GM06990 (cell line): ENCODE measurements at regions not wholly inside any gene's neighbourhood (a gene's known extent, or its start where the extent isn't known, plus 50 kb on each side); places are given as distances from the start of the nearest gene placed in this dataset.
A peak's percentile ranks its signal among the peaks of the same experiment; 100 is the strongest.

Source experiments
- DNase-seq: peaks from one replicate; pipeline ENCODE4 v3.0.0-alpha.2; 2011; ENCODE audit not compliant: insufficient read length; ENCODE audit errors: extremely low read depth
- H3K27me3 ChIP-seq: replicated peaks from 2 replicates; pipeline ENCODE4 v1.6.0; 2011; ENCODE audit warnings: low read length; ENCODE audit not compliant: control insufficient read depth, insufficient read depth
- H3K36me3 ChIP-seq: 2 replicates; pipeline ENCODE4 v1.5.1; 2011; ENCODE audit warnings: low read length; ENCODE audit not compliant: control insufficient read depth, insufficient read depth
- H3K4me3 ChIP-seq: replicated peaks from 2 replicates; pipeline ENCODE4 v1.5.1; 2011; ENCODE audit warnings: low read depth, mild to moderate bottlenecking, control low read depth, low read length
- TF ChIP-seq, protein P1 (sequence below): IDR thresholded peaks from 2 replicates; pipeline ENCODE4 v1.5.1; 2011; ENCODE audit warnings: low read length, control low read depth, mild to moderate bottlenecking, inconsistent platforms; ENCODE audit not compliant: insufficient read depth, poor library complexity, severe bottlenecking

GRCh38 chr16:73569266-73569980 is 521.5 kb upstream of the ZFHX3 start:
- H3K27me3 ChIP-seq: no peaks in the 10 kb centered on the region; the same call in 1 of the 2 replicates
- TF ChIP-seq, protein P1, sequence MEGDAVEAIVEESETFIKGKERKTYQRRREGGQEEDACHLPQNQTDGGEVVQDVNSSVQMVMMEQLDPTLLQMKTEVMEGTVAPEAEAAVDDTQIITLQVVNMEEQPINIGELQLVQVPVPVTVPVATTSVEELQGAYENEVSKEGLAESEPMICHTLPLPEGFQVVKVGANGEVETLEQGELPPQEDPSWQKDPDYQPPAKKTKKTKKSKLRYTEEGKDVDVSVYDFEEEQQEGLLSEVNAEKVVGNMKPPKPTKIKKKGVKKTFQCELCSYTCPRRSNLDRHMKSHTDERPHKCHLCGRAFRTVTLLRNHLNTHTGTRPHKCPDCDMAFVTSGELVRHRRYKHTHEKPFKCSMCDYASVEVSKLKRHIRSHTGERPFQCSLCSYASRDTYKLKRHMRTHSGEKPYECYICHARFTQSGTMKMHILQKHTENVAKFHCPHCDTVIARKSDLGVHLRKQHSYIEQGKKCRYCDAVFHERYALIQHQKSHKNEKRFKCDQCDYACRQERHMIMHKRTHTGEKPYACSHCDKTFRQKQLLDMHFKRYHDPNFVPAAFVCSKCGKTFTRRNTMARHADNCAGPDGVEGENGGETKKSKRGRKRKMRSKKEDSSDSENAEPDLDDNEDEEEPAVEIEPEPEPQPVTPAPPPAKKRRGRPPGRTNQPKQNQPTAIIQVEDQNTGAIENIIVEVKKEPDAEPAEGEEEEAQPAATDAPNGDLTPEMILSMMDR: no peak

DNA sequence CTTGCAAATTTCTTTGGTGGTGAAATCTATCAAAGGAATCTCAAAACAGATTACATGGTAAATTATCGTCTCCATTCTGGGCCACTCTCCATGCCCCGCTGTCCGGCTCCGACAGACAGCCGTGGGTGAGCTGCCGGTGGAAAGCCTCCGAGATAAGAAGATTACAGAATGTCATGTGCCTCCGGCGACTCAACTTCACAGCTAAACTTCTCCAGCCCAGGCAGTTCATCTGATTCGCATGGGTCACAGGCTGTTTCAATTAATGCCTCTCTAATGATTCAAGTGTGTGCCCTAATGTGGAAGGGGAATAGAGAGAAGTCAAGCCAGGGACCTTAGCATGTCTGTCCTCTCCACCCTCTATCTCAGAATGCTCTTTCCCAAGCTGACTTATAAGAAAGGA is 520.8 kb upstream of the ZFHX3 start:
- no peak for DNase-seq
- no peaks in the 10 kb centered on the region for H3K36me3 ChIP-seq
- H3K4me3 ChIP-seq: no peak overlapping the region
- TF ChIP-seq, protein P1: no peak
- H3K27me3 ChIP-seq: no peaks in the 10 kb centered on the region; the same call in 1 of the 2 replicates

More at GRCh38 chr16:73569266-73569980, 521.5 kb upstream of the ZFHX3 start:
- Histone ChIP-seq H3K4me3 (no peak overlapping the region), H3K36me3 (no peaks in the 10 kb centered on the region)
- no peak for DNase-seq

DNA sequence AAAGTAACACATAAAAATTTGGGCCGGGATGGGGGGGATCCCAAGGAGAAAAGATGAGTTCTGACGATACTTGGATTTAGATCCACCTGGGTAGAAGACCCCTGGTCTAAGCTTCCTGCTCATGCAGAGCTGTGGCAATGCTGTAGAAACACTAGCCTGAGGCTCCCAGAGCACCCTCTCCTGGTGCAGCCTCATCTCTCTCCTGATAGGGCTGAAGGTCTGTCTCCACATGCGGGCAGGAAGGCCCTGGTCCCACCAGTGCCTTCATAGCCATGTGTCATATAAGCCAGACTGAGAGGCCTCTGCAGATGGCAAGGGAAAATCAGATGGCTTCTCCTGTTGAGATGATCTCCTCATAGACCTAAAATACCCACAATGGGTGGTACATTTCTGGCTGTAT is 518.0 kb upstream of the ZFHX3 start:
- Histone ChIP-seq H3K36me3 (no peaks in the 10 kb centered on the region), H3K4me3 (no peak overlapping the region), H3K27me3 (no peaks in the 10 kb centered on the region)
- TF ChIP-seq, protein P1: no peak
- no peak for DNase-seq

- Histone ChIP-seq H3K4me3 (no peak overlapping the region), H3K36me3 (no peaks in the 10 kb centered on the region), H3K27me3 (no peaks in the 10 kb centered on the region)
- no peak for DNase-seq
- TF ChIP-seq, protein P1: peak; percentile 31
Measured at GRCh38 chr16:73565263-73565662, 517.3 kb upstream of the ZFHX3 start.

- DNase-seq: no peak
- H3K4me3 ChIP-seq: no peak overlapping the region
Measured at GRCh38 chr16:73563709-73564108, 515.8 kb upstream of the ZFHX3 start.

More at GRCh38 chr16:73563709-73564108, 515.8 kb upstream of the ZFHX3 start:
- no peaks in the 10 kb centered on the region for H3K27me3 ChIP-seq
- TF ChIP-seq, protein P1: no peak
- no peaks in the 10 kb centered on the region for H3K36me3 ChIP-seq
